NT2/D1 (cell line): ENCODE measurements at regions not wholly inside any gene's neighbourhood (a gene's known extent, or its start where the extent isn't known, plus 50 kb on each side); places are given as distances from the start of the nearest gene placed in this dataset.

ENCODE experiments used
- SUZ12 ChIP-seq: IDR thresholded peaks from 2 replicates; pipeline ENCODE4 v1.6.1; 2011; ENCODE audit not compliant: insufficient read length, insufficient read depth; ENCODE audit errors: extremely low read depth
- ZNF274 ChIP-seq: IDR thresholded peaks from 2 replicates; pipeline ENCODE4 v1.6.1; 2011; ENCODE audit warnings: mild to moderate bottlenecking, low read depth, low read length

DNA sequence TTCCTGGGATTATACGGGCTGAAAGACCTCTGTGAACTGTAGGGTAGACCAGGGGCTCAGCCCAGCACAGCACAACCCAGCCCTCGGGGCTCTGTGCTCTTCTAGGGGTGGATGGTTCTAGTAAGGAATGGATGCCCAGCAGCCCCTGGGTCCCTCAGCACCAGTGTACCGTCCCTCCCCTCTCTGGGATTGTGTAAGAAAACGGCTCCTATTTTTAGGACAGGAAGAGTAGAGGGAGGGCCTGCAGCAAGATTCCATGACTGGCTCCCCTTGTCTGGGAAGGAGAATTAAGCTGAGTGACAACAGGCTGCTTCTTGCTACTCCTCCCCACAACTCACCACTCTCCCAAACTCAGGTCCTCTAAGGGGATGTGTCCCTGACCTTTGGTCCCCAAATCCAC, 270.8 kb upstream of the TOPAZ1 start:
- TF ChIP-seq SUZ12 = no peak
- TF ChIP-seq ZNF274 = no peak
